WTC11 (cell line): ENCODE measurements at regions not wholly inside any gene's neighbourhood (a gene's known extent, or its start where the extent isn't known, plus 50 kb on each side); places are given as distances from the start of the nearest gene placed in this dataset.

Source experiments
- ATAC-seq: fragments of 200-7000 bp; cut with Tn5 transposase; 2 replicates; pipeline ENCODE4 v1.10.0; 2021; ENCODE audit warnings: mild to moderate bottlenecking, moderate library complexity
- CTCF ChIA-PET: fragments of 300-600 bp; sonication (Branson Sonifier 250); formaldehyde crosslinking; loops from one replicate; lab custom pipeline; 2021; ENCODE audit warnings: antibody characterized with exemption; lab: Charles Lee
- POLR2A ChIA-PET: fragments of 350-600 bp; sonication (Branson Sonifier 250); formaldehyde crosslinking; loops from one replicate; lab custom pipeline; 2021; ENCODE audit warnings: antibody characterized with exemption; lab: Charles Lee
- DNase-seq: peaks from one replicate; pipeline ENCODE4 v3.0.0; 2021; ENCODE audit warnings: low spot score
- H3K27ac Mint-ChIP-seq: 2 replicates; pipeline ENCODE4 v1.8.0; 2021; ENCODE audit warnings: mixed read lengths
- H3K27me3 Mint-ChIP-seq: 2 replicates; pipeline ENCODE4 v1.8.0; 2021; ENCODE audit warnings: low read depth, mild to moderate bottlenecking, moderate library complexity, mixed read lengths
- H3K36me3 Mint-ChIP-seq: 2 replicates; pipeline ENCODE4 v1.8.0; 2021; ENCODE audit warnings: mixed read lengths
- H3K4me1 Mint-ChIP-seq: 2 replicates; pipeline ENCODE4 v1.8.0; 2022; ENCODE audit warnings: mixed read lengths
- H3K4me3 Mint-ChIP-seq: 2 replicates; pipeline ENCODE4 v1.8.0; 2021; ENCODE audit warnings: mild to moderate bottlenecking, moderate library complexity, mixed read lengths
- H3K9me3 Mint-ChIP-seq: 2 replicates; pipeline ENCODE4 v1.8.0; 2021; ENCODE audit warnings: mixed read lengths
- CBFB ChIP-seq: sonication (generic); formaldehyde crosslinking; IDR thresholded peaks from 2 replicates; pipeline ENCODE4 v1.8.1; 2022; ENCODE audit warnings: mild to moderate bottlenecking, low read depth, missing genetic modification reagents
- FOXK1 ChIP-seq: sonication (generic); formaldehyde crosslinking; IDR thresholded peaks from 2 replicates; pipeline ENCODE4 v1.8.0; 2022; ENCODE audit warnings: mild to moderate bottlenecking, moderate library complexity, missing genetic modification reagents
- FOXP1 ChIP-seq: sonication (generic); formaldehyde crosslinking; IDR thresholded peaks from 2 replicates; pipeline ENCODE4 v1.8.0; 2022; ENCODE audit warnings: missing genetic modification reagents, mild to moderate bottlenecking, moderate library complexity, borderline replicate concordance
- HMGA2 ChIP-seq: fragments of 250-450 bp; sonication (Bioruptor Pico); IDR thresholded peaks from 2 replicates; pipeline ENCODE4 v1.4.0; 2021; ENCODE audit warnings: mild to moderate bottlenecking, moderate library complexity
- HMGXB4 ChIP-seq: sonication (generic); formaldehyde crosslinking; IDR thresholded peaks from 2 replicates; pipeline ENCODE4 v1.8.1; 2023; ENCODE audit warnings: mild to moderate bottlenecking, moderate library complexity, missing genetic modification reagents
- NFATC4 ChIP-seq: fragments of 250-450 bp; sonication (Bioruptor Pico); IDR thresholded peaks from 2 replicates; pipeline ENCODE4 v1.9.0; 2021; ENCODE audit warnings: mild to moderate bottlenecking
- NFE2L1 ChIP-seq: sonication (generic); formaldehyde crosslinking; IDR thresholded peaks from 2 replicates; pipeline ENCODE4 v1.8.1; 2023; ENCODE audit warnings: missing genetic modification reagents
- NR3C1 ChIP-seq: sonication (generic); formaldehyde crosslinking; conservative IDR thresholded peaks from 2 replicates; pipeline ENCODE4 v1.8.1; 2023; ENCODE audit warnings: low read depth, mild to moderate bottlenecking, missing genetic modification reagents
- RELA ChIP-seq: sonication (generic); formaldehyde crosslinking; IDR thresholded peaks from 2 replicates; pipeline ENCODE4 v1.8.1; 2022; ENCODE audit warnings: missing genetic modification reagents, mild to moderate bottlenecking, borderline replicate concordance
- SP1 ChIP-seq: sonication (generic); formaldehyde crosslinking; conservative IDR thresholded peaks from 2 replicates; pipeline ENCODE4 v1.8.1; 2022; ENCODE audit warnings: missing genetic modification reagents
- TCF7 ChIP-seq: sonication (generic); formaldehyde crosslinking; IDR thresholded peaks from 2 replicates; pipeline ENCODE4 v1.8.0; 2022; ENCODE audit warnings: mild to moderate bottlenecking, low read depth, missing genetic modification reagents, moderate library complexity
- USF2 ChIP-seq: sonication (generic); formaldehyde crosslinking; IDR thresholded peaks from 2 replicates; pipeline ENCODE4 v1.8.1; 2023; ENCODE audit warnings: mild to moderate bottlenecking, missing genetic modification reagents, moderate library complexity
- ZNF138 ChIP-seq: sonication (generic); formaldehyde crosslinking; conservative IDR thresholded peaks from 2 replicates; pipeline ENCODE4 v1.8.1; 2022; ENCODE audit warnings: mild to moderate bottlenecking, moderate library complexity, missing genetic modification reagents
- ZNF423 ChIP-seq: fragments of 250-450 bp; sonication (Bioruptor Pico); IDR thresholded peaks from 2 replicates; pipeline ENCODE4 v2.1.2; 2022; ENCODE audit warnings: mild to moderate bottlenecking, moderate library complexity
- TF ChIP-seq, protein P1 (sequence below): fragments of 250-450 bp; sonication (Bioruptor Pico); IDR thresholded peaks from 2 replicates; pipeline ENCODE4 v1.9.0; 2021; ENCODE audit warnings: mild to moderate bottlenecking, borderline replicate concordance
- TF ChIP-seq, protein P2 (sequence below): sonication (generic); formaldehyde crosslinking; conservative IDR thresholded peaks from 2 replicates; pipeline ENCODE4 v1.8.1; 2023; ENCODE audit warnings: mild to moderate bottlenecking, low read depth, missing genetic modification reagents, moderate library complexity
- TF ChIP-seq, protein P3 (sequence below): sonication (generic); formaldehyde crosslinking; IDR thresholded peaks from 2 replicates; pipeline ENCODE4 v1.8.0; 2023; ENCODE audit warnings: missing genetic modification reagents

- CTCF ChIA-PET = interaction anchor here (0.6 kb wide), 1 partner anchor 715 kb away, joined by 4 read pairs; no protein-coding TSS in a partner anchor
- no peak overlapping the region for H3K4me3 Mint-ChIP-seq
- TF ChIP-seq, protein P1, sequence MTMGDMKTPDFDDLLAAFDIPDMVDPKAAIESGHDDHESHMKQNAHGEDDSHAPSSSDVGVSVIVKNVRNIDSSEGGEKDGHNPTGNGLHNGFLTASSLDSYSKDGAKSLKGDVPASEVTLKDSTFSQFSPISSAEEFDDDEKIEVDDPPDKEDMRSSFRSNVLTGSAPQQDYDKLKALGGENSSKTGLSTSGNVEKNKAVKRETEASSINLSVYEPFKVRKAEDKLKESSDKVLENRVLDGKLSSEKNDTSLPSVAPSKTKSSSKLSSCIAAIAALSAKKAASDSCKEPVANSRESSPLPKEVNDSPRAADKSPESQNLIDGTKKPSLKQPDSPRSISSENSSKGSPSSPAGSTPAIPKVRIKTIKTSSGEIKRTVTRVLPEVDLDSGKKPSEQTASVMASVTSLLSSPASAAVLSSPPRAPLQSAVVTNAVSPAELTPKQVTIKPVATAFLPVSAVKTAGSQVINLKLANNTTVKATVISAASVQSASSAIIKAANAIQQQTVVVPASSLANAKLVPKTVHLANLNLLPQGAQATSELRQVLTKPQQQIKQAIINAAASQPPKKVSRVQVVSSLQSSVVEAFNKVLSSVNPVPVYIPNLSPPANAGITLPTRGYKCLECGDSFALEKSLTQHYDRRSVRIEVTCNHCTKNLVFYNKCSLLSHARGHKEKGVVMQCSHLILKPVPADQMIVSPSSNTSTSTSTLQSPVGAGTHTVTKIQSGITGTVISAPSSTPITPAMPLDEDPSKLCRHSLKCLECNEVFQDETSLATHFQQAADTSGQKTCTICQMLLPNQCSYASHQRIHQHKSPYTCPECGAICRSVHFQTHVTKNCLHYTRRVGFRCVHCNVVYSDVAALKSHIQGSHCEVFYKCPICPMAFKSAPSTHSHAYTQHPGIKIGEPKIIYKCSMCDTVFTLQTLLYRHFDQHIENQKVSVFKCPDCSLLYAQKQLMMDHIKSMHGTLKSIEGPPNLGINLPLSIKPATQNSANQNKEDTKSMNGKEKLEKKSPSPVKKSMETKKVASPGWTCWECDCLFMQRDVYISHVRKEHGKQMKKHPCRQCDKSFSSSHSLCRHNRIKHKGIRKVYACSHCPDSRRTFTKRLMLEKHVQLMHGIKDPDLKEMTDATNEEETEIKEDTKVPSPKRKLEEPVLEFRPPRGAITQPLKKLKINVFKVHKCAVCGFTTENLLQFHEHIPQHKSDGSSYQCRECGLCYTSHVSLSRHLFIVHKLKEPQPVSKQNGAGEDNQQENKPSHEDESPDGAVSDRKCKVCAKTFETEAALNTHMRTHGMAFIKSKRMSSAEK (CRISPR knock-in tag) = no peak
- TF ChIP-seq FOXK1 (CRISPR knock-in tag) (no peak), HMGXB4 (no peak), CBFB (CRISPR knock-in tag) (no peak), ZNF138 (CRISPR knock-in tag) (no peak), USF2 (CRISPR knock-in tag) (no peak), FOXP1 (CRISPR knock-in tag) (no peak), SP1 (CRISPR knock-in tag) (no peak), NR3C1 (no peak), ZNF423 (CRISPR knock-in tag) (no peak), NFATC4 (CRISPR knock-in tag) (no peak), NFE2L1 (CRISPR knock-in tag) (no peak), TCF7 (CRISPR knock-in tag) (no peak), HMGA2 (CRISPR knock-in tag) (no peak), RELA (no peak)
- TF ChIP-seq, protein P2, sequence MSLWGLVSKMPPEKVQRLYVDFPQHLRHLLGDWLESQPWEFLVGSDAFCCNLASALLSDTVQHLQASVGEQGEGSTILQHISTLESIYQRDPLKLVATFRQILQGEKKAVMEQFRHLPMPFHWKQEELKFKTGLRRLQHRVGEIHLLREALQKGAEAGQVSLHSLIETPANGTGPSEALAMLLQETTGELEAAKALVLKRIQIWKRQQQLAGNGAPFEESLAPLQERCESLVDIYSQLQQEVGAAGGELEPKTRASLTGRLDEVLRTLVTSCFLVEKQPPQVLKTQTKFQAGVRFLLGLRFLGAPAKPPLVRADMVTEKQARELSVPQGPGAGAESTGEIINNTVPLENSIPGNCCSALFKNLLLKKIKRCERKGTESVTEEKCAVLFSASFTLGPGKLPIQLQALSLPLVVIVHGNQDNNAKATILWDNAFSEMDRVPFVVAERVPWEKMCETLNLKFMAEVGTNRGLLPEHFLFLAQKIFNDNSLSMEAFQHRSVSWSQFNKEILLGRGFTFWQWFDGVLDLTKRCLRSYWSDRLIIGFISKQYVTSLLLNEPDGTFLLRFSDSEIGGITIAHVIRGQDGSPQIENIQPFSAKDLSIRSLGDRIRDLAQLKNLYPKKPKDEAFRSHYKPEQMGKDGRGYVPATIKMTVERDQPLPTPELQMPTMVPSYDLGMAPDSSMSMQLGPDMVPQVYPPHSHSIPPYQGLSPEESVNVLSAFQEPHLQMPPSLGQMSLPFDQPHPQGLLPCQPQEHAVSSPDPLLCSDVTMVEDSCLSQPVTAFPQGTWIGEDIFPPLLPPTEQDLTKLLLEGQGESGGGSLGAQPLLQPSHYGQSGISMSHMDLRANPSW (CRISPR knock-in tag) = no peak
- TF ChIP-seq, protein P3, sequence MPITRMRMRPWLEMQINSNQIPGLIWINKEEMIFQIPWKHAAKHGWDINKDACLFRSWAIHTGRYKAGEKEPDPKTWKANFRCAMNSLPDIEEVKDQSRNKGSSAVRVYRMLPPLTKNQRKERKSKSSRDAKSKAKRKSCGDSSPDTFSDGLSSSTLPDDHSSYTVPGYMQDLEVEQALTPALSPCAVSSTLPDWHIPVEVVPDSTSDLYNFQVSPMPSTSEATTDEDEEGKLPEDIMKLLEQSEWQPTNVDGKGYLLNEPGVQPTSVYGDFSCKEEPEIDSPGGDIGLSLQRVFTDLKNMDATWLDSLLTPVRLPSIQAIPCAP (CRISPR knock-in tag) = no peak
- TF ChIP-seq, all 79 proteins: peak for 0
- no peak overlapping the region for H3K27ac Mint-ChIP-seq
- no peaks in the 10 kb centered on the region; the same call in 1 of the 2 replicates for H3K27me3 Mint-ChIP-seq
- H3K9me3 Mint-ChIP-seq = peaks cover 5% of the 10 kb centered on the region
- POLR2A ChIA-PET = no interaction called here
- ATAC-seq (no peak), DNase-seq (no peak)
- peaks cover 9% of the 10 kb centered on the region for H3K4me1 Mint-ChIP-seq
- no peaks in the 10 kb centered on the region for H3K36me3 Mint-ChIP-seq
Observed at GRCh38 chr1:221527302-221527701, 214.6 kb downstream of the DUSP10 start.
